ENCODE measurements at regions not wholly inside any gene's neighbourhood (a gene's known extent, or its start where the extent isn't known, plus 50 kb on each side); places are given as distances from the start of the nearest gene placed in this dataset.

- TF ChIP-seq MAX (IDR thresholded peaks at IDR 0.05; ENCODE audit: low read depth, low read length): no peak
- TF ChIP-seq REST (IDR thresholded peaks at IDR 0.05; ENCODE audit: low read depth, low read length): no peak
- no peak for TF ChIP-seq ZSCAN29 (IDR thresholded peaks at IDR 0.05)
- TF ChIP-seq NR2C1 (IDR thresholded peaks at IDR 0.05): no peak
- no peak for TF ChIP-seq POLR2A (IDR thresholded peaks at IDR 0.05; ENCODE audit: low read depth, low read length)
- no peak for TF ChIP-seq SMAD1 (IDR thresholded peaks at IDR 0.05; ENCODE audit: low read depth, partially characterized antibody)
- no peak for TF ChIP-seq SP1 (IDR thresholded peaks at IDR 0.05; ENCODE audit: low read depth, low read length)
- TF ChIP-seq BRCA1 (IDR thresholded peaks at IDR 0.05; ENCODE audit: low read depth, low read length): no peak
- TF ChIP-seq ZBTB33 (IDR thresholded peaks at IDR 0.05): no peak
- no peak for TF ChIP-seq DPF2 (IDR thresholded peaks at IDR 0.05)
- TF ChIP-seq EZH2 (IDR thresholded peaks at IDR 0.05; ENCODE audit: borderline replicate concordance, control insufficient read depth, low read depth, low read length): no peak
- TF ChIP-seq RCOR1 (conservative IDR thresholded peaks at IDR 0.05; ENCODE audit: low read depth, low read length): no peak
- TF ChIP-seq CEBPB (IDR thresholded peaks at IDR 0.05; ENCODE audit: borderline replicate concordance in 1 of 2, low read depth in 2 of 2, low read length in 2 of 2): no peak
Observed at GRCh38 chr11:120043328-120043945, 94.5 kb downstream of the TRIM29 start.
